Small intestine (tissue), 7 donors: ENCODE measurements at regions not wholly inside any gene's neighbourhood (a gene's known extent, or its start where the extent isn't known, plus 50 kb on each side); places are given as distances from the start of the nearest gene placed in this dataset.

Experiments
- DNase-seq, 2 donors: peaks; one replicate each; pipeline versions ENCODE4 v3.0.0 to v3.0.0-alpha.2; 2013
- FAIRE-seq: peaks from 2 replicates; lab custom pipeline; 2012; peaks lifted over from hg19 to GRCh38; lab: Jason Lieb, UNC
- H3K27ac ChIP-seq, 3 donors: one replicate each; pipeline ENCODE4 v1.5.1; 2013; ENCODE audit warnings: low read length in 2 of 3, mild to moderate bottlenecking in 2 of 3, control low read depth in 1 of 3, inconsistent platforms in 1 of 3, low read depth in 1 of 3, moderate library complexity in 1 of 3
- H3K27me3 ChIP-seq, 3 donors: one replicate each; pipeline ENCODE4 v1.6.1; 2013; ENCODE audit warnings: low read length in 3 of 3, inconsistent platforms in 1 of 3; ENCODE audit not compliant: control insufficient read depth in 3 of 3, insufficient read depth in 3 of 3
- H3K36me3 ChIP-seq, 3 donors: one replicate each; pipeline ENCODE4 v1.6.1; 2013; ENCODE audit warnings: low read length in 3 of 3, inconsistent platforms in 1 of 3, low read depth in 1 of 3, mild to moderate bottlenecking in 1 of 3, moderate library complexity in 1 of 3; ENCODE audit not compliant: control insufficient read depth in 3 of 3, insufficient read depth in 2 of 3
- H3K4me1 ChIP-seq, 3 donors: one replicate each; pipeline ENCODE4 v1.6.1; 2013; ENCODE audit warnings: low read length in 2 of 3, inconsistent platforms in 1 of 3, low read depth in 1 of 3, mild to moderate bottlenecking in 1 of 3, moderate library complexity in 1 of 3; ENCODE audit not compliant: control insufficient read depth in 3 of 3, insufficient read depth in 2 of 3
- H3K4me3 ChIP-seq, 3 donors: one replicate each; pipeline ENCODE4 v1.5.1; 2013; ENCODE audit warnings: low read length in 3 of 3, control low read depth in 1 of 3, inconsistent platforms in 1 of 3, low read depth in 1 of 3, mild to moderate bottlenecking in 1 of 3, moderate library complexity in 1 of 3
- H3K9me3 ChIP-seq, 2 donors: one replicate each; pipeline ENCODE4 v1.6.1; 2013; ENCODE audit warnings: low read depth in 1 of 2, low read length in 1 of 2; ENCODE audit not compliant: control insufficient read depth in 2 of 2, insufficient read depth in 1 of 2
- WGBS, 3 donors: extraction: QIAGEN DNeasy Blood & Tissue Kit; methylation state at CpG; one replicate each; pipeline ENCODE4 v1.1.7; 2013; 5-methylcytosine and 5-hydroxymethylcytosine counted together
- donor health status: healthy with polysubstance abuse.
- donor health status: control.
- donor health status: control.
- donor health status: Bipolar disorder and iron deficiency.
- donor health status: healthy.

DNA sequence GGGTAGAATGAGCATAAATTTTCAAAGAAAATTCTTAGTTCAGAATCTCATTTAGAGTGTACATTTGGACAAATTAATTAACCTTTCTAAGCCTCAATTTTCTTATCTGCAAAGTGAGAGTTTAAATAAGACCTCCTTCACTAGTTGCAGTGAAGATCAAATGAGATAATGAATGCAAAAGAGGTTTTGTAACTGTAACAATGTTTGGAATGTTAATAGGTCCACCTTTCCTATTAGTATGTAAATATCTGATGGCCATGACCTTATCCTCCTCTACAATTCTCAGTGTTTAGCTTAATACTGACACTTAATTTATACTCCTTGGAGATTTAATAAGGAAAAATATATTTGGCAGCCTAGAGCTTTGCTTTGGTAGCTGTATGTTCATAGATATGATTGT is 138.8 kb downstream of the GABRG1 start:
- no peaks in the 10 kb centered on the region for H3K9me3 ChIP-seq
- H3K36me3 ChIP-seq: no peaks in the 10 kb centered on the region
- DNase-seq (no peak), FAIRE-seq (no peak)
- H3K27me3 ChIP-seq: no peaks in the 10 kb centered on the region
- no peaks in the 10 kb centered on the region for H3K4me1 ChIP-seq
- H3K27ac ChIP-seq: no peak overlapping the region
- H3K4me3 ChIP-seq: no peak overlapping the region

- Histone ChIP-seq H3K36me3 (no peaks in the 10 kb centered on the region), H3K4me3 (no peak overlapping the region), H3K27me3 (no peaks in the 10 kb centered on the region), H3K9me3 (peaks cover 0 to 14% of the 10 kb centered on the region in 2 donors), H3K27ac (no peak overlapping the region), H3K4me1 (no peaks in the 10 kb centered on the region)
- 64 to 76% (median 76%) methylated on average over 3 of the region's 3 CpGs for WGBS, 3 donors
- FAIRE-seq (no peak), DNase-seq (no peak)
These were observed 152.7 kb downstream of the GABRG1 start for GRCh38 chr4:45971108-45971507.

DNA sequence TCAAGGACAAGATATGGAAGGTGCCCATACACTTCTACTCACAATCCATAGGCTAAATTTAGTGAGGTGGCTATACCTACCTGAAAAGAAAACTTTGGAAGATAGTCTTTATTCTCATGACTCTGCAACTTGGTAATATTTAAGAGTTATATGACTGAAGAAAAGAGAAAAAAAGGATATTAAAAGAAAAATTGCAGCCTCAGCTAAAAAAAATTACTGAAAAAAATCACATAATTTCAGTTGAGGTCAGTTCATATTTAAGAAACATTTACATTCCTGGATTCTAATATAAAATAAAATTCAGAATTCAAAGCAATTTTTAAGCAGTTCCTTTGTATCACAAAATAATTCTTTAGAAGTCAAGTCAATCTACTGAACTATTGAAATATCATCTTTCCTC is 166.5 kb downstream of the GABRG1 start:
- Histone ChIP-seq H3K9me3 (peaks cover 0 to 6% of the 10 kb centered on the region in 2 donors), H3K27me3 (no peaks in the 10 kb centered on the region)
- no peak for FAIRE-seq

DNA sequence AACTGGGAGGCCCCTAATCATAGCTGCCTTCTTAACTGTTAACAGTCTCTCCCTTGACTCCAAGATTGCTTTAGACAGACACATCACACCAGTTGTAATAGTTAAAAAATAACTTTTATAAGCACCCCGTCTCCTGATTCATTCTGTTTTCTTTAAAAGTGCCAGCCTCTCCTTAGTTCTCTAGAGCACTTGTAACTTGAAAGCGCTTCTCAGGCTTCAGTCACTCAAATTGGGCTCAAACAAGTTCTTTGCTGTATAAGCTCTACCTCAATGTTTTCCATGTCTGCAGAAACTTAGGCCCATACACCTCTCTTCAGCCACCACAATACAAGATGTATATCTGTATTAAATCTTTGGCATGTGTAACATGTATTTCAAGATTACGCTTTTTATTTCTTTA is 169.6 kb downstream of the GABRG1 start:
- peak in 1 of 2 donors; percentile 17 for DNase-seq
- Histone ChIP-seq H3K4me3 (no peak overlapping the region), H3K27ac (no peak overlapping the region), H3K9me3 (no peaks in the 10 kb centered on the region), H3K36me3 (no peaks in the 10 kb centered on the region), H3K4me1 (peaks cover 0 to 4% (median 0%) of the 10 kb centered on the region in 3 donors), H3K27me3 (no peaks in the 10 kb centered on the region)
- FAIRE-seq: no peak
- WGBS, 3 donors: 22 to 38% (median 30%) methylated on average over 3 of the region's 3 CpGs

More for the DNA sequence above, 166.5 kb downstream of the GABRG1 start:
- H3K4me3 ChIP-seq: no peak overlapping the region
- H3K36me3 ChIP-seq: no peaks in the 10 kb centered on the region
- DNase-seq: no peak
- peaks cover 0 to 4% (median 0%) of the 10 kb centered on the region in 3 donors for H3K4me1 ChIP-seq
- H3K27ac ChIP-seq: no peak overlapping the region

DNA sequence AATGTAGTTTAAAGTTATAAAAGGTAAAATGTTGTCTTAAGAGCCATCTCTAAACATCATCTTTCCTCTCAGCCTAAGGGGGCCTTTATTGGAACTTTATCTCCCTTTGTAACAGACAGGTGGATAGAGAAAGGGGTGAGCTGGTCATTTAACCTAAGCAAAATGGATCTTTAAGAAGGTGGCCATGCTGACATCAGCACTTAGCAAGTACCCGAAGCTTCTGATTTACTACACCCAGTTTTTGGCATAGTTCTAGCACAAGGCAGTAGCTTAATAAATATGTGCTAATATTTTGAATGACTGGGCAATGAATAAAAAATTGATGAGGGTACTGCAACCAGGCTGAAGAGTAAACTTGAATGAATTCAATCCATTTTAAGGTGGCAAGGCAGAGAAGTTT is 172.7 kb downstream of the GABRG1 start:
- Histone ChIP-seq H3K27ac (no peak overlapping the region), H3K4me3 (no peak overlapping the region), H3K27me3 (no peaks in the 10 kb centered on the region), H3K4me1 (peaks cover 0 to 7% (median 0%) of the 10 kb centered on the region in 3 donors), H3K9me3 (no peaks in the 10 kb centered on the region), H3K36me3 (no peaks in the 10 kb centered on the region)
- DNase-seq (no peak), FAIRE-seq (no peak)
- 69 to 80% (median 73%) methylated on average over 1 of the region's 1 CpG for WGBS, 3 donors

DNA sequence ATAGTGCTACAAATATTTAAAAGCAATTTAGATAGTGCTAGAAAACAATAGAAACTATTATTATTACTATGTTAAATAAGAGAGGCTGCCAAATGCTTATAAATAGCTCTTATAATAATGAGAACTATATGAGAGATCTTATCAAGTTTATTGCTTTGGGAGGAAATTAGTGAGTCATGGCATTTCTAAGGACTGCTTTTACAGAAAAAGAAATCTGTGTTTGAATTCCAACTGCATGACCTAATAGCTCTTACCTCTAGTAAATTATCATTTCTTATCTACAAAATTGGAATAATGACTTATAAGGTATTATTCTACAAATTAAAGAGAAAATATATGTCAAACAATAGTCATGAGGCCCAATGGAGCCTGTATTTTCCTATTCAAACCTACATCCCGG is 177.2 kb downstream of the GABRG1 start:
- 16 to 57% (median 27%) methylated on average over 1 of the region's 1 CpG for WGBS, 3 donors
- no peaks in the 10 kb centered on the region for H3K27me3 ChIP-seq
- H3K9me3 ChIP-seq: no peaks in the 10 kb centered on the region
- H3K36me3 ChIP-seq: no peaks in the 10 kb centered on the region
- H3K4me1 ChIP-seq: peaks cover 0 to 4% (median 0%) of the 10 kb centered on the region in 3 donors
- peak; percentile 16 for DNase-seq
- no peak overlapping the region for H3K4me3 ChIP-seq
- FAIRE-seq: peak; percentile 61
- H3K27ac ChIP-seq: no peak overlapping the region

DNA sequence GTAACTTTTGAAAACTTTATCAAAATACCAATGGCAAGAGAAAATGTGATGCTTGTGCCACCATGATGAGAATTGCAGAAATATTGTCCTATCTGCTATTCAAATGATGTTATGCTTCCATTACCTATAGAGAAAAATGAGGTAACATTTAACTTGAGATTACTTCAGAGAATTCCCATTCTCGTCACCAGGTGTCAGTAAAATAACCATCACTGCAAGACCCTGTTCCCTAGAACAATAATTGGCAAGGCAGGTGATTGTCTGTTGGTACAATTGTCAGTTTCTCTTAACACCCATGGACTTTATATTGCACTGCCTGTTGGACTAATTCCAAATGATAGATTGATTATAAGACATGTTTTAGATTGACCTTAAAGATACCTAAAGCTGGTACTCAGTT is 179.9 kb downstream of the GABRG1 start:
- Histone ChIP-seq H3K9me3 (no peaks in the 10 kb centered on the region), H3K27ac (no peak overlapping the region), H3K27me3 (no peaks in the 10 kb centered on the region), H3K36me3 (no peaks in the 10 kb centered on the region), H3K4me3 (no peak overlapping the region), H3K4me1 (peaks cover 0 to 4% (median 0%) of the 10 kb centered on the region in 3 donors)
- 11 to 33% (median 31%) methylated on average over 1 of the region's 1 CpG for WGBS, 3 donors
- peak; percentile 9 to 12 for DNase-seq
- FAIRE-seq: no peak

GRCh38 chr4:45939056-45939455 is 184.8 kb downstream of the GABRG1 start:
- no peaks in the 10 kb centered on the region for H3K36me3 ChIP-seq
- H3K4me1 ChIP-seq: no peaks in the 10 kb centered on the region
- H3K27ac ChIP-seq: no peak overlapping the region
- no peaks in the 10 kb centered on the region for H3K9me3 ChIP-seq
- no peak overlapping the region for H3K4me3 ChIP-seq
- FAIRE-seq (no peak), DNase-seq (no peak)
- H3K27me3 ChIP-seq: no peaks in the 10 kb centered on the region

DNA sequence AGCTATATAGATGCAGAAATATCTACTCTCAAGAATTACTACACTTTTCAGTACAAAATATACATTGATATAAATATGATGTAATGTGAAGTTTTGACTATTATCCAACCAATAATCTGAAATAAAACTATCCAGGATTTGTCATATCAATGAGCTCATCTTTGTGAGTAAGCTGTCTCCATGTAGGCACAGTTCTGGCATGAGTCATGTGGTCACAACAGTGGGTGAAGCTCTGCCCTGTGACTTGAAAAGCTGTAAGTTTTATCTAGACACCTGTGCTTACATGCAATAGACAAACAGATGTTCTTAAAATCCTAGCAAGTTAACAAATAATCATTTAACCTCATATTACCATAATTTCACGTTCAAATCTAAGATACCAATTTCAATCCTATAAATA is 192.7 kb downstream of the GABRG1 start:
- Histone ChIP-seq H3K27me3 (no peaks in the 10 kb centered on the region), H3K4me1 (no peaks in the 10 kb centered on the region), H3K4me3 (no peak overlapping the region), H3K27ac (no peak overlapping the region), H3K36me3 (no peaks in the 10 kb centered on the region), H3K9me3 (no peaks in the 10 kb centered on the region)
- 14 to 45% (median 20%) methylated on average over 1 of the region's 1 CpG for WGBS, 3 donors
- FAIRE-seq: no peak
- DNase-seq: no peak
